HCT116 (cell line): ENCODE measurements at regions not wholly inside any gene's neighbourhood (a gene's known extent, or its start where the extent isn't known, plus 50 kb on each side); places are given as distances from the start of the nearest gene placed in this dataset.

ENCODE experiments used
- ATAC-seq: fragments of 200-7000 bp; cut with Tn5 transposase; 2 replicates; pipeline ENCODE4 v1.9.1; 2020; ENCODE audit warnings: mild to moderate bottlenecking, moderate library complexity
- BruUV-seq: library from RNA; stranded (reverse); fragments of 400-500 nt; replicated peaks from 2 replicates; lab custom pipeline; 2021; lab: Mats Ljungman, UMichigan
- CTCF ChIA-PET: fragments of 300-600 bp; sonication (Branson Sonifier 250); formaldehyde crosslinking; loops from one replicate; lab custom pipeline; 2021; ENCODE audit warnings: antibody characterized with exemption; lab: Charles Lee
- POLR2A ChIA-PET: fragments of 300-600, 350-600 bp; sonication (Branson Sonifier 250); formaldehyde crosslinking; loops from one replicate; lab custom pipeline; 2021; ENCODE audit warnings: antibody characterized with exemption; lab: Charles Lee
- RAD21 ChIA-PET, 2 experiments: fragments of 300-600 bp; sonication (Branson Sonifier 250); formaldehyde crosslinking; loops; one replicate each; lab custom pipeline; 2023; ENCODE audit warnings: low total read pairs in 2 of 2; ENCODE audit not compliant: uncharacterized antibody in 2 of 2, unreplicated experiment in 2 of 2, low non-redundant PET in 1 of 2; lab: Charles Lee
- DNase-seq: peaks from one replicate; pipeline ENCODE4 v3.0.0-alpha.2; 2010; ENCODE audit warnings: low read depth, low spot score
- H2AFZ ChIP-seq: fragments of 200-600 bp; shearing (Covaris generic), sonication (generic); 2 replicates; pipeline ENCODE4 v1.6.1; 2017; ENCODE audit warnings: low read depth, mixed run types, mixed read lengths, antibody characterized with exemption, low read length; ENCODE audit not compliant: poor library complexity, severe bottlenecking
- H3K27ac ChIP-seq: 2 replicates; pipeline ENCODE4 v1.5.1; 2012; ENCODE audit warnings: low read depth, low read length
- H3K27me3 ChIP-seq: fragments of 200-600 bp; sonication (generic); 2 replicates; pipeline ENCODE4 v1.6.1; 2016; ENCODE audit warnings: mixed run types, low read length, mixed read lengths; ENCODE audit not compliant: insufficient read depth
- H3K36me3 ChIP-seq, 2 experiments: fragments of 200-500 bp in 1 of 2; fragments of 200-600 bp in 1 of 2; sonication (Bioruptor generic) in 1 of 2; sonication (generic) in 1 of 2; 2 replicates each; pipeline versions ENCODE4 v1.5.1 to v1.6.1; 2014 to 2016; ENCODE audit warnings: low read length in 2 of 2, inconsistent platforms in 1 of 2, mixed read lengths in 1 of 2, mixed run types in 1 of 2; ENCODE audit not compliant: insufficient read depth in 2 of 2, control insufficient read depth in 1 of 2
- H3K4me1 ChIP-seq, 2 experiments: fragments of 200-600 bp in 1 of 2; sonication (generic) in 1 of 2; 2 replicates each; pipeline versions ENCODE4 v1.5.1 to v1.6.1; 2012 to 2017; ENCODE audit warnings: low read length in 2 of 2, inconsistent platforms in 1 of 2, mild to moderate bottlenecking in 1 of 2, mixed read lengths in 1 of 2, mixed run types in 1 of 2, moderate library complexity in 1 of 2; ENCODE audit not compliant: insufficient read depth in 2 of 2, control insufficient read depth in 1 of 2
- H3K4me2 ChIP-seq: fragments of 200-600 bp; sonication (generic); 2 replicates; pipeline ENCODE4 v1.6.1; 2017; ENCODE audit warnings: mixed run types, low read length, mixed read lengths
- H3K4me3 ChIP-seq, 2 experiments: fragments of 200-600 bp in 1 of 2; sonication (generic) in 1 of 2; replicated peaks in 1 of 2; 2 replicates each; pipeline ENCODE4 v1.5.1; 2011 to 2016; ENCODE audit warnings: low read length in 2 of 2, control low read depth in 1 of 2, low read depth in 1 of 2, mild to moderate bottlenecking in 1 of 2, mixed read lengths in 1 of 2, mixed run types in 1 of 2
- H3K79me2 ChIP-seq: fragments of 200-600 bp; sonication (generic); 2 replicates; pipeline ENCODE4 v1.6.1; 2017; ENCODE audit warnings: mild to moderate bottlenecking, mixed run types, low read length, moderate library complexity, mixed read lengths; ENCODE audit not compliant: insufficient read depth
- H3K9ac ChIP-seq: fragments of 200-600 bp; sonication (generic); 2 replicates; pipeline ENCODE4 v1.6.1; 2016; ENCODE audit warnings: low read length, mixed read lengths
- H3K9me2 ChIP-seq: fragments of 200-600 bp; sonication (generic), shearing (Covaris generic); 2 replicates; pipeline ENCODE4 v1.6.1; 2017; ENCODE audit warnings: mixed run types, mild to moderate bottlenecking, moderate library complexity; ENCODE audit not compliant: insufficient read depth
- H3K9me3 ChIP-seq, 2 experiments: fragments of 200-500 bp in 1 of 2; fragments of 200-600 bp in 1 of 2; sonication (Bioruptor generic) in 1 of 2; sonication (generic) in 1 of 2; 2 replicates each; pipeline ENCODE4 v1.6.1; 2014 to 2017; ENCODE audit warnings: low read length in 2 of 2, mixed read lengths in 2 of 2, inconsistent platforms in 1 of 2, low read depth in 1 of 2, mild to moderate bottlenecking in 1 of 2, mixed run types in 1 of 2, moderate library complexity in 1 of 2; ENCODE audit not compliant: control insufficient read depth in 1 of 2, insufficient read depth in 1 of 2
- H4K20me1 ChIP-seq: fragments of 200-600 bp; sonication (generic), shearing (Covaris generic); 2 replicates; pipeline ENCODE4 v1.6.1; 2017; ENCODE audit warnings: mixed run types, mild to moderate bottlenecking, moderate library complexity; ENCODE audit not compliant: insufficient read depth
- ATF3 ChIP-seq: IDR thresholded peaks from 2 replicates; pipeline ENCODE4 v1.6.1; 2012
- CEBPB ChIP-seq: IDR thresholded peaks from 2 replicates; pipeline ENCODE4 v1.6.1; 2012; ENCODE audit warnings: low read depth
- ELF1 ChIP-seq: IDR thresholded peaks from 2 replicates; pipeline ENCODE4 v1.6.1; 2012; ENCODE audit warnings: low read depth, borderline replicate concordance
- EZH2 ChIP-seq: fragments of 200-600 bp; sonication (generic); IDR thresholded peaks from 2 replicates; pipeline ENCODE4 v1.6.1; 2017; ENCODE audit warnings: antibody characterized with exemption, mixed run types
- EZH2phosphoT487 ChIP-seq: fragments of 200-600 bp; IDR thresholded peaks from 2 replicates; pipeline ENCODE4 v1.6.1; 2018; ENCODE audit warnings: antibody characterized with exemption, borderline replicate concordance
- FOSL1 ChIP-seq: IDR thresholded peaks from 2 replicates; pipeline ENCODE4 v1.6.1; 2012; ENCODE audit warnings: low read depth
- JUND ChIP-seq: IDR thresholded peaks from 2 replicates; pipeline ENCODE4 v1.6.1; 2012
- POLR2AphosphoS5 ChIP-seq: IDR thresholded peaks from 2 replicates; pipeline ENCODE4 v1.6.1; 2011; ENCODE audit warnings: mild to moderate bottlenecking, low read depth, low read length, moderate library complexity
- RAD21 ChIP-seq: IDR thresholded peaks from 2 replicates; pipeline ENCODE4 v1.6.1; 2012; ENCODE audit warnings: low read depth, mild to moderate bottlenecking
- SIN3A ChIP-seq: IDR thresholded peaks from 2 replicates; pipeline ENCODE4 v1.6.1; 2012; ENCODE audit warnings: low read depth
- SP1 ChIP-seq: IDR thresholded peaks from 2 replicates; pipeline ENCODE4 v1.6.1; 2012; ENCODE audit warnings: low read depth
- SRF ChIP-seq: IDR thresholded peaks from 2 replicates; pipeline ENCODE4 v1.6.1; 2012; ENCODE audit warnings: low read depth
- TCF7L2 ChIP-seq: IDR thresholded peaks from 2 replicates; pipeline ENCODE4 v1.7.0; 2011; ENCODE audit warnings: borderline replicate concordance, inconsistent platforms; ENCODE audit not compliant: insufficient read depth, insufficient read length; ENCODE audit errors: extremely low read depth
- ZBTB33 ChIP-seq: IDR thresholded peaks from 2 replicates; pipeline ENCODE4 v1.6.1; 2011; ENCODE audit warnings: mild to moderate bottlenecking, low read length, moderate library complexity; ENCODE audit not compliant: insufficient replicate concordance; ENCODE audit errors: extremely low read depth
- ZFX ChIP-seq: fragments of 450-650 bp; IDR thresholded peaks from 2 replicates; pipeline ENCODE4 v1.6.1; 2017
- ZNF274 ChIP-seq: fragments of 200-500 bp; sonication (Bioruptor generic); IDR thresholded peaks from 2 replicates; pipeline ENCODE4 v1.6.1; 2014; ENCODE audit warnings: mild to moderate bottlenecking, low read depth, low read length, inconsistent platforms
- intact Hi-C: fragments of 100-400 bp; cut with micrococcal nuclease; formaldehyde crosslinking; loops from 2 replicates; pipeline ENCODE4 v1.10.0; 2022

- H3K27ac ChIP-seq = no peak overlapping the region
- DNase-seq = no peak
- H3K4me1 ChIP-seq = no peaks in the 10 kb centered on the region
- POLR2A ChIA-PET = no interaction called here
- no peak overlapping the region for H3K9ac ChIP-seq
- H3K9me2 ChIP-seq = no peaks in the 10 kb centered on the region
- ATAC-seq = no peak
- intact Hi-C loops = no loop called here
- no peak overlapping the region for H3K4me2 ChIP-seq
- H3K36me3 ChIP-seq = no peaks in the 10 kb centered on the region
- CTCF ChIA-PET = no interaction called here
- H3K79me2 ChIP-seq = no peaks in the 10 kb centered on the region
- no peaks in the 10 kb centered on the region for H3K27me3 ChIP-seq
- no peak overlapping the region for H2AFZ ChIP-seq
- no peak for TF ChIP-seq ELF1
- TF ChIP-seq ATF3 = no peak
- no peak for TF ChIP-seq ZBTB33
- no peak for TF ChIP-seq JUND
- TF ChIP-seq EZH2phosphoT487 = no peak
- no peak for TF ChIP-seq SIN3A
- TF ChIP-seq SRF = no peak
- H3K4me3 ChIP-seq = no peak overlapping the region
- no TSS peak for BruUV-seq
- H4K20me1 ChIP-seq = no peaks in the 10 kb centered on the region
- no peaks in the 10 kb centered on the region for H3K9me3 ChIP-seq
- RAD21 ChIA-PET = no interaction called here
These were observed 300.9 kb upstream of the CPEB2 start for GRCh38 chr4:14701389-14701788.

GRCh38 chr4:14701896-14702295 lies 300.4 kb upstream of the CPEB2 start:
- RAD21 ChIA-PET = no interaction called here
- H4K20me1 ChIP-seq = no peaks in the 10 kb centered on the region
- H3K79me2 ChIP-seq = no peaks in the 10 kb centered on the region
- no peak for DNase-seq
- no peak for TF ChIP-seq FOSL1
- no peak for TF ChIP-seq ZNF274
- TF ChIP-seq SRF = no peak
- no peak for TF ChIP-seq ZBTB33
- TF ChIP-seq ATF3 = no peak
- no peak for TF ChIP-seq CEBPB
- no peak for TF ChIP-seq TCF7L2
- no peak for TF ChIP-seq SP1
- TF ChIP-seq ZFX = no peak
- TF ChIP-seq EZH2 = no peak
- no peak for TF ChIP-seq SIN3A
- no peak for TF ChIP-seq POLR2AphosphoS5
- no peak for TF ChIP-seq RAD21
- intact Hi-C loops = no loop called here
- ATAC-seq = no peak
- CTCF ChIA-PET = no interaction called here
- H3K4me1 ChIP-seq = no peaks in the 10 kb centered on the region
- POLR2A ChIA-PET = no interaction called here
- H3K4me3 ChIP-seq = no peak overlapping the region
- no peaks in the 10 kb centered on the region for H3K9me3 ChIP-seq
- no peak overlapping the region for H3K9ac ChIP-seq
- no peaks in the 10 kb centered on the region for H3K36me3 ChIP-seq
- H3K4me2 ChIP-seq = no peak overlapping the region
- H2AFZ ChIP-seq = no peak overlapping the region
- BruUV-seq = no TSS peak
- H3K27ac ChIP-seq = no peak overlapping the region
- no peaks in the 10 kb centered on the region for H3K9me2 ChIP-seq
- H3K27me3 ChIP-seq = no peaks in the 10 kb centered on the region
